SK-MEL-5 (cell line): ENCODE measurements at regions not wholly inside any gene's neighbourhood (a gene's known extent, or its start where the extent isn't known, plus 50 kb on each side); places are given as distances from the start of the nearest gene placed in this dataset.
"Not testable (repeated sequence)": the region's sequence is repeated elsewhere in the genome, so short reads cannot be mapped to it uniquely, and the experiment has no call there.

Experiments
- DNase-seq: peaks from one replicate; pipeline ENCODE4 v3.0.0-alpha.2; 2016; ENCODE audit warnings: low read depth, low spot score
- in situ Hi-C: cut with HindIII; loops from 2 replicates; pipeline ENCODE4 v1.10.0; 2016; ENCODE audit warnings: low sequenced_read_pairs, high pct_unique_total_duplicates, low pct_unique_long_range_greater_than_20kb

DNA sequence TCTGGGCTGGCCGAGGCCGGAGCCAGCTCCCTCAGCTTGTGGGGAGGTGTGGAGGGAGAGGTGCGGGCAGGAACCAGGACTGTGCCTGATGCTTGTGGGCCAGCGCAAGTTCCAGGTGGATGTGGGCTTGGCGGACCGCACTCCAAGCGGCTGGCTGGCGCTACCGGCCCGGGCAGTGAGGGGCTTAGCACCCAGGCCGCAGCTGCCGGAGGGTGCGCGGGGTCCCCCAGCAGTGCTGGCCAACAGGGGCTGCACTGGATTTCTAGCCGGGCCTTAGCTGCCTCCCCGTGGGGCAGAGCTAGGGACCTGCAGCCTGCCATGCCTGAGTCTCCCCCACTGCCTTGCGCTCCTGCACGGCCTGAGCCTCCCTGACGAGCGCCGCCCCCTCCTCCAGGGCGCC, 242.8 kb downstream of the CCSER2 start:
- in situ Hi-C loops, result no loop called here
- DNase-seq, result no peak

DNA sequence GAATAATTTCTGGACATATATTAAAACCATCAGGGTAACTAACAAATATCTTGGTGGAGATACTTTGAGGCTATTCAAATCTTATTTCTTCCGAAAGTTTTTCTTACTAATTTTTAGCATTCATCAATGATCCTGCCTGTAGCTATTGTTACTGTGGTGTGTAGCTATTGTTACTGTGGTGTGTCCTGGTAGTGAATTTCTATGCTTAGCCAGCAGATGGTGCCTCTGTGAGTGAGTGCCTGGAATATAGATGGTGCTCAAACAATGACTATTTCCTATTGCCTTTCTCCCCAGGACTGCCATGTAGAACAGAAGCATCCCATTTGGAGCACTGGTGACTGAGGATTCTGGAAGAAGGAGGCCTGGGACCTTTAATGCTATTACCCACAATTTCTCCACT, 245.7 kb downstream of the CCSER2 start:
- peak; percentile 33 for DNase-seq
- in situ Hi-C loops, result no loop called here

DNA sequence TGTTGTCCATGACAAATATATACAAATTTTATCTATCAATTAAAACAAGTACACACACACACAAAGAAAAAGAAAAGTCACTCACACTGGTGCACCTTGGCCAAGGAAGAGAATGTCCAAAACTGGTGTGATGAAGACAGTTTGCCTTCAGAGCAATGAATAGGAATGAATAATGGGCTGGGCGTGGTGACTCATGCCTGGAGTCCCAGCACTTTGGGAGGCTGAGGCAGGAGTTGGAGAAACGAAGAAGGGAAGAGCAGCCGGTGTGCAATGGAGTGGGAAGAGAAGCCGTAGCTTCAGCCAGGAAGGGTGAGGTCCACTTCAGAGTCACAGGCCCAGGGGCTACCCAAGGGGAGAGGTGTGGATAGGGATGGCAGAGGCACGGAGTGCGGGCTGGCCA, 253.6 kb downstream of the CCSER2 start:
- in situ Hi-C loops, result no loop called here
- DNase-seq, result no peak

DNA sequence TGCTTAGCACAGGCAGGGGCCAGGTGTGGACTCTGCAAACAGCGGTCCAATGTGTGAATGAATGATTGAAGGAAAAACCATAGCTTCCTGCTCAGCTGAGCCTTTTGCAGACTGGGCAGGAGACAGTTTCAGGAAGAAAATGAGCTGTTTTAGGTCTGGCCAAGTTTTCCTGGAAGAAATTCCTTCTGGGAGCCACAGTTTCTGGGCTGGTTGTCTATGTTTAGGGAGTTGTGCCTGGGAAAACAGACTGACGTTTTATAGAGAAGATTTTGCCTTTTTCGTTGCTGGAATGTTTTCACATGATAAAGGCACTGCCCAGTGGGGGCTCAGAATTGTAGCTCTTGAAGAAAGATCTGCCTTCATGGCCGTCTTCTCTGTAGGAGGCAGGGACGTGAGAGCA, 255.1 kb downstream of the CCSER2 start:
- no peak for DNase-seq
- in situ Hi-C loops, result no loop called here

DNA sequence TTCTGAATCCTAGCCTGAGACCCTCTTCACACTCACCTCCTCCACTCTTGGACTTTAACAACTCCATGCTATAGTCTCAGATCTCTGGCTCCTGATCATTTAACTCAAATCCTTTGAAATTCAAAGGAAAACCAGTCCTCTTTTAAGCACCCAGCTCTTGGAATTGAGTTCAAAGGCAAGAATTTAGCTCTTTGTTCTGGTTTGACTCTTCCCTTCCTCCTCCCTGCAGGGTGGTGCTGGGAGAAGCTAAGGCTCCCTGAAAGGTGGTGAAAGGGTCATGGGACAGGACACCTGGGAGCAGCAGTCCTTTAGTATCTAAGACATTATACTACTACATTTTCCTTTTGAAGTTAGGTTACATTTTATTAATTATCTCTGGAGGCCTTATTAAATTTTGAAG, 259.4 kb downstream of the CCSER2 start:
- in situ Hi-C loops, result no loop called here
- DNase-seq, result no peak

DNA sequence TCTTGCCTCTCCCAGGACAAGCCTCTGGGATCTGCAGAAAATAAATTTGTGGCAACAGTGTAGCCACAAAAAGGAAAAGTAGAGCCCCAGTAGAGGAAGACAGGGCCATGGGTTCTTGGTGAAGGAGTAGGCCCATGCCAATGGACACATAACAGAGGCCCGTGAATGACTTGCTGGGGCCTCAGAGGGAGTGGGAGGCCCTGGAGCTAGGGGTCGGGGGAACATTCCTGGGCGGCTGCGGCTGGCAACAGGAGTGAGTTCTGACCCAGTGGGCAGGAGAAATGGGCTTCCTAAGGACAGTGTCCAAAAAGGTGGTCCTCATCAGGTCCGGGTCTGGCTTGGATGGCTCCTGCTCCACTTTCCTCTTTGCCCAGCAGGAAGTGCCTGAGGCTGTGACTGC, 260.0 kb downstream of the CCSER2 start:
- no peak for DNase-seq
- in situ Hi-C loops, result no loop called here

DNA sequence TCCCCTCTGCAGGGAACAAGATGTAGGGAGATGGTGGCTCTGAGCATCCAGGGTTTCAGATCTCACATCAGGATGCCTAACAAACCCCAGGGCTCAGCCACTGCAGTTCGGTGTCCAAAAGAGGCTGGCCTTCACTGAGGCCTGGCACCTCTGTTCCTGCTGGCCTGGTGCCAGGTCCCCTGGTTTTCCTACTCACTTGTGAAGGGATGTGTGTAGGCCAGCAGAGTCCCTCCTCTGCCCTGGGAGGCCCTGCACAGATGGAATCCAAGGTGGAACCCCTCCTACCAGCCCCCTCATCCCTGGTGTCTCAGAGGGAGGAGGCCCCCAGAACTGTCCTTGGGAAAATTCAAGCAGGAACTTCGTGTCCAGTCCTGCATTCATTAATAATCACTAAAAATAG, 260.6 kb downstream of the CCSER2 start:
- DNase-seq, result no peak
- in situ Hi-C loops, result no loop called here

DNA sequence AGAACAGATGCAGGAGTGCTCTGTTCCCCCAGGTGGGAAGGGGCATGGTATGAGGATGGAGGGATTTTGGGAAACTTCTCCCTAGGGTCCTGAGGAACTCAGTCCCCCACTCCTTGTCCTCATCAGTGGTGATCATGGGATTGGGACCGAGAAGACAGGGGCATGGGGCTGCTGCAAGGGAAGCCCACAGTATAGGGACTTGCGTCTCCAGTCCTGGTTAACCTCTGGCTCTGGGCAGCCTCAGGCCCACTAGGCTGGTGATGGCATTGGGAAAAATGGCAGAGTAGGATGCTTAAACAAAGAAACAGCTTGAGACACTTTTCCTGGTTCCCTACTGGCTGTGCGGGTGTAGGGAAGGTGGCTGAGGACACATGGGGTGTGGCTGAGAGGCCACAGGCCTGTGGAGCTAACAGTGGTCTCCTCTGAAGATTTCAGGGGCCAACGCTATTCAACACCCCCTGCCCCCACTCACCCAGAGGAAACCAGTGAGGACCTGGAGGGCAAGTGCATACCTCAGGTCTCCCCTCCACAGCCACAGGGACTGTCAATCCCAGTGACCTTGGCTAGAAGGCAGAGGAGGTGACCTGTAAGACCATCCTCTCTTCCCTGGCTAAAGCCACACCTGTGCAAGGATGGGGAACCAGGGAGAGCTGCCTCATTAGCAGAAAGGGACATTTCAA, 261.3 kb downstream of the CCSER2 start:
- no peak for DNase-seq
- in situ Hi-C loops, result no loop called here

DNA sequence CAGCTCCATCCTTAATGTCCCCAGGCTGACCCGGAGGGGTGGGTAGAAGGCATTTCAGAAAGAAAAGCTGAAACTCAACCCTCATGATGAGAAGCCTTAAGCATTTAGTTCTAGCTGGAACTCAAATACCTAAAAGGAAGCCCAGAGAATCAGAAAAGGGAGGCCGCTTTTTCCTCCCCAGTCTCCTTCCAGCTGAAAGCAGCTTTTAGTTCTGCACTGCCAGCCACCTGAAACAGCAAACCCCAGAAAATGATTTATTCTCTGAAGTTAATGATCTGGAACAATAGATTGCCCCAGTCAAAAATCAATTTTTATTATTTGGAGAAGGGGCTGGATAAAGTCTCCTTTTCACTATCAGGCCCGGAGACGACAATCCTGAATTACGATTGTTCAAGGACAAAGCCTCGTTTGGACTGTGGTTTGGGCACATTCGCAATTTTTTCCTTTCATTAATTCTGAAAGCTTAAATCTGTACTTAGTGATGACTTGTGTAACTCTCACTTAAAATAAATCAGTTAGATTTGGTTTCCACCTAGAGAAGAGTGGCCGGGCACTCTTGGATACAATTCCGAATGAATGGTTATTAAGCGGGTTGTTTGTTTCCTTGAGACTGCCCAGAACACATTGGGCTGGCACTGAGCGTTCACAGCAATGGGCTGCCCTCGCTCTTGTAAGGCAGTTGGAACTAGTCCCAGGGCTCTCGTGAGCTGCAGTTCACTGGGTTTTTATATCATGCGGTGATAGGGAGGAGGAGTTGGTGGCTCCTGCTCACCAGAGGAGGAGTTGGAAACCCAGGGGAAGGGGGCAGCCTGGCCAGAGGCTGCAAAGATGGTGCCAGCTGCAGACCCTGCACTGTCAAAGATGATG, 262.2 kb downstream of the CCSER2 start:
- no peak for DNase-seq
- in situ Hi-C loops, result no loop called here

DNA sequence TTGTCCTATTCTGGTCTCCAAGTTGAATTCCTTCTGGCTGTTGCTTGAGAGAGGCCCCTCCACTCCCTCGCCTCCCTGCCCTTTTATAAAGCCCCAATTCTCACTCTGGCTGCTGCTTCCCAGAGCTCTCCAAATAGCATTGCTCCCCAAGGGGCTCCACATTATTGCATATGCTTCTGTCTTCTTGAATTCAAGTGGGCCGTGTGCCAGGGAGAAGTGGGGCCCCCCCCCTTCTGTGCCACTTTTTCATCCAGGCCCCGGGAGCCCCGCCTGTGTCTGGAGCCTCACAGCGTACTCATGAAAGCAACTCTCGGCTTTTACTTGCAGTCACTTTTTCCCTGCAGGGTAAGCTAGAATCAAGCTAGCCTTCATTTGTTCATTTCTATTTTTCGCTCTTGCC, 265.1 kb downstream of the CCSER2 start:
- in situ Hi-C loops, result no loop called here
- DNase-seq, result no peak

DNA sequence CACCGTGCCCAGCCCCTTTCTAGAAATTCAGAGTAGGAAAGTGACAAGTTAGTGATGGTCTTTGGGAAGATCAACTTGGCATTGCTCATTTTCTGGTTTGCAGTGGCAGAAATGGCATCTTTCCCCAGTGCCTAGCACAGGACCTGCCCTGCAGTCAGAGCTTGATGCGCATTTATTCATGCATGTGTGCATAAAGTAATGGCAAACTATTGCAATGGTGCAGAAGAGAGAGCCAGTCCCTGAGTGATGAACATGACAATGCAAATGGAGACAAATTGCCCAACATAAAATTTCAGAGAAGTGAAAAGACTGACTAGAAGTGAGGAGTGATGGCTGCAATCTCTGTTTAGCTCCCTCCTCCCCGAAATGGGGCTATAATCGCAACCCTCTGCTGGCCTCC, 268.2 kb downstream of the CCSER2 start:
- DNase-seq, result no peak
- in situ Hi-C loops, result no loop called here

DNA sequence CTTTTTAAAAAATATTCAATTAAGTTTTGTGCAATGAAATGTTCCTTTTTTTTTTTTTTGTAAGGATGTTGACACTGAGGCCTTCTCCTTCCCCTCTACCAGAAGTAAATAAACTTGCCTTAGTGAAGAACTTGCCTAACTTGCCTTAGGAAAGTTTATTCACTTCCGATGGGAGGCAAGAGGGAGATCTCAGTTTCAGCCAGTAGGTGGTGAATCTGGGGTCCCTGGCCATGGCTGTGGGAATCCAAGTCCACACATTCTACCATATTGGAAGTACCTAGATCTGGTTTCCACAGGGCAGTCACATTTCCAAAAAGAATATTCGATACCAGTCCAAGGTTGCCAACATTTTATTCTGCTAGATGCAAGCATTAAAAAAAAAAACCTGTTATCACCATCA, 270.9 kb downstream of the CCSER2 start:
- DNase-seq, result peak; percentile 12
- in situ Hi-C loops, result no loop called here

DNA sequence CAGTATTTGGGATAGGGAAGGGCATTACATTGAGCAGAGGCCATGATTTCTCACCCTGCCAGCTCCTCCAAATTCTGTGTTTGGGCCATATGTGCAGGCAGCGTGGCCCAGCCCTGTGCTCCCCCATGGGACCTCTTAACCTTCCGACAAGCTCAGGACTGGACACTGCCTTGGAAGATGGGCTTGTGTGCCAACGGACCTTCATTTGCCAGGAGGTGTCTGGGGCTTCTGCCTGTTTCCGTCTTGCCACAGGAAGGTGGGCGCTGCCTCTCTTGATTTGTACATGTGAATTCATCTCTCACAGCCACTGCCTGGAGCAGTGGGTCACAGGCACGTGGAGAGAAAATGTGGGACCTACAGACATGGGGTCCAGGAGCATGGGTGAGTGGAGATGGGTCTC, 272.6 kb downstream of the CCSER2 start:
- DNase-seq, result no peak
- in situ Hi-C loops, result no loop called here

DNA sequence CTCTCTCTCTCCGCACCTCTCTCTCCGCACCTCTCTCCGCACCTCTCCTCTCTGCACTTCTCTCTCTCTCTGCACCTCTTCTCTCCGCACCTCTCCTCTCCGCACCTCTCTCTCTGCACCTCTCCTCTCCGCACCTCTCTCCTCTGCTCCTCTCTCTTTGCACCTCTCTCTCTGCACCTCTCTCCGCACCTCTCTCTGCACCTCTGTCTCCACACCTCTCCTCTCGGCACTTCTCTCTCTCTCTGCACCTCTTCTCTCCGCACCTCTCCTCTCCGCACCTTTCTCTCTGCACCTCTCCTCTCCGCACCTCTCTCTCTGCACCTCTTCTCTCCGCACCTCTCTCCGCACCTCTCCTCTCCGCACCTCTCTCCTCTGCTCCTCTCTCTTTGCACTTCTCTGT, 274.2 kb downstream of the CCSER2 start:
- DNase-seq, in situ Hi-C loops: not testable (repeated sequence)

DNA sequence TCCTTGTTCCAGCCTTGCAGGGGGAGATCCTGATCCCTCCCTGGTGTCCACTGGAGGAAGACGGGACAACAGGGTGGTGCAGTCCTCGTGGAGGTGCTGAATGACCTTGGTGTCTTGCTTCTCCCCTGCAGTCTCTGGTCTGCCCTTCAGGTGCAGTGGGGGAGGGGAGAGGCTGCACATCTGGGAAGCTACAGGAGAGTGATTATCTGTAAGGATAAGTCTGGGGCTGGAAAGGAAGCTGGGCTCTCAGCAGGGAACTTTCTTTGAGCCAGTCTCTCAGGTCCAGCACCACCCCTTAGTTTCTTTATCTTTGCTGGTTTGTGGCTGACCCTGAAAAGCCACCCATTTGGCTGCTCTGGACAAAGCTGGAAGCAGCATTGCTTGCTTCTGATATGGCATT, 275.6 kb downstream of the CCSER2 start:
- DNase-seq, result no peak
- in situ Hi-C loops, result no loop called here

DNA sequence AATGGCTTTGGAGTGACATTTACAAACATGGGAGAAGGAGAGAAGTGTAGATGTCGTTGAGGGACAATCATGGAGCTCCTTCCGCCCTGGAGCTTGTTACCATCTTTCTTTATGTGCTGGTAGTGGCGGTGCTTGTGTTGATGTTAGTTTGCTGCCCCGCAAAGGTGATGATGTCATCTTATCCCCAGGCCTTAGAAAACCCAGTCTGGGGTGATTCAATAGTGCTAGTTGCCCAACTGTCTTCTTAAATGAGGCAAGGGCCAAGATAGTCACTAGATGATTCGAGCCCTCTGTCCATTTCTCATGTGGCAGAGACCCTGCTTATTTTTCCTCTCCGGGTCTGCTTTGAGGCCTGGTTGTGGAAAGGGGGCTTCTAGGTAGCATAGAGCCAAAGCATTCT, 277.4 kb downstream of the CCSER2 start:
- in situ Hi-C loops, result no loop called here
- DNase-seq, result no peak

DNA sequence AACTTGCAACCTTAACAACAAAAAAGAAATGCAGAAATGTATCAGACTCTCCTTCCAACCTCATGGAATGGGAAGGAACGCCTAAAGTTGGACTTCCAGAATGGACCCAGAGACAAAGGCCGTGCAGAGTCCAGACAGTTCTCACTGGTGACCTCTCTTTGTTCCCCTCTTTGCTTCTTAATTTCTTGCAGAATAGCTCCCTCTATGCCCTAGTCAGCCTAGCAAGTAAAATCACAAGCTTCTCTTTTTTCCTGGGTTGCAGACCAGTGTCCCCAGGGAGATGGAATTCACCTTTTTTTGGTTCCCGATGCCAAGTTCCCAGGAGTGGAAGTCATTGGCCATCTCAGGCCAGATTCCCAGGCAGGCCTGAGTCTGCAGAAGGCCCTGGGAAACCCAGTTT, 278.0 kb downstream of the CCSER2 start:
- in situ Hi-C loops, result no loop called here
- DNase-seq, result peak; percentile 2

DNA sequence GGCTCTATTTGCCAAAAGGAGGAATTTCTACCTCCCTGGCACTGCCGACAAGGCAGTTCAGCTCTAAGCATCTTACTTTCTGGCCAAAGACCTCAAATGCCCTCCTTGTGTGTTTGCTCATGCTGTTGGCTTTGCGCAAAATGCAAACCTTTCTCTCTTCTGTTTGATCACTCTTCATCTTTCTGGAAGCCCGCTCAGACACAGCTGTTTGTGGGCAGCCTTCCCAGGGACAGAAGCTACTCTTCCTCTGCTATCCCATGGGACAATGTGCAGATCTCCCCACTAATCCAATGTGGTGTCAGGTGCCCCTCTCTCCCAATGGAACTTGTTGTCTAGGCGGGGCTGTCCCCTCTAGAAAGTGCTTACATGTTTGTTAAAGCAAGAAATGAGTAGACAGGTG, 278.7 kb downstream of the CCSER2 start:
- in situ Hi-C loops, result no loop called here
- no peak for DNase-seq

DNA sequence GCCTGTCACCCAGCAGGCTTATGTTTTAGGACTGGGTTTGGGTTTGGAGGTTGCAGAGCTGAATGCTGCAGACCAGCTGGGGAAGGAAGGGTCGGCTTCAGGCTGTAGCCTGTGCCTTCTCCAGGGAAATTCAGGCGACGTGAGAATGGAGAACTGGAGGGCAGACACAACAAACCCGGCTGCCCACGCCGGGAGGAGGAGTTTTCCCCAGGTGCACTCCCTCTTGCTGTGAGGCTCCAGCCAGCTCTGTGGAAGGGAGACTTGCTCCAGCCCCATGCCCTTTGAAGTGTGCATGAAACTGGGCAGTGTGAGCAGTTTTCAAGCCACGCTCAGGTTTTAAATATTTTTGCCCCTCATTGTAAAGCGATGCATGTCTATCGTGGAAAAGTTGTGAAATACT, 279.1 kb downstream of the CCSER2 start:
- in situ Hi-C loops, result no loop called here
- DNase-seq, result no peak
